AG04449 (cell line): ENCODE measurements at regions not wholly inside any gene's neighbourhood (a gene's known extent, or its start where the extent isn't known, plus 50 kb on each side); places are given as distances from the start of the nearest gene placed in this dataset.

Experiments used
- CTCF ChIA-PET: fragments of 350-600 bp; formaldehyde crosslinking; extraction: SDS; loops from one replicate; lab custom pipeline; 2021; ENCODE audit warnings: antibody characterized with exemption; lab: Yijun Ruan, JAX
- POLR2A ChIA-PET: fragments of 400-600, 350-600 bp; formaldehyde crosslinking; extraction: SDS; loops from one replicate; lab custom pipeline; 2020; ENCODE audit warnings: antibody characterized with exemption, inconsistent platforms; lab: Yijun Ruan, JAX
- DNase-seq: peaks from one replicate; pipeline ENCODE4 v3.0.0-alpha.2; 2010; ENCODE audit warnings: low read depth, low spot score
- H3K4me3 ChIP-seq: 2 replicates; pipeline ENCODE4 v1.5.1; 2011; ENCODE audit warnings: low read depth, mild to moderate bottlenecking, control low read depth, low read length
- TF ChIP-seq, protein P1 (sequence below): IDR thresholded peaks from one replicate; pipeline ENCODE4 v1.5.1; 2011; ENCODE audit warnings: mild to moderate bottlenecking, moderate library complexity, low read length, control low read depth, inconsistent platforms; ENCODE audit not compliant: insufficient read depth; ENCODE audit errors: missing control alignments

DNA sequence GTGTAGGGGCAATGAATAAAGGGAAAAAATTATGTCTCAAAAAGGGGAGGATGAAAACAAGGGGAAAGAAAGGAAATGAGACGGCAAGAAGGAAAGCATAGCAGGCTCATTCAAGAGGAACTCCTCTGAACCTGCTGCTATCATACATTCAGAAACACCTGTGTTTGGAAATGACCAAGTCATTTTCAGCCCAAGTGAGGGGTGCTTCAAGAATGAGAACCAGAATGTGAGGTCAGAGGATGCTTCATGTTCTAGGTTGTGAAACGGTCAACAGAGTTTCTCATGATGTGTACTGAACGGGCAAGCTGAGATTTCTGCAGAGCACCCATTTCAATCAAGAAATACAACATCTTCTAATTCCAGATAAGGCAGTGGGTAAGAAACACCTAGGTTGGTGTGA, 1367.2 kb upstream of the CELF4 start:
- TF ChIP-seq, protein P1, sequence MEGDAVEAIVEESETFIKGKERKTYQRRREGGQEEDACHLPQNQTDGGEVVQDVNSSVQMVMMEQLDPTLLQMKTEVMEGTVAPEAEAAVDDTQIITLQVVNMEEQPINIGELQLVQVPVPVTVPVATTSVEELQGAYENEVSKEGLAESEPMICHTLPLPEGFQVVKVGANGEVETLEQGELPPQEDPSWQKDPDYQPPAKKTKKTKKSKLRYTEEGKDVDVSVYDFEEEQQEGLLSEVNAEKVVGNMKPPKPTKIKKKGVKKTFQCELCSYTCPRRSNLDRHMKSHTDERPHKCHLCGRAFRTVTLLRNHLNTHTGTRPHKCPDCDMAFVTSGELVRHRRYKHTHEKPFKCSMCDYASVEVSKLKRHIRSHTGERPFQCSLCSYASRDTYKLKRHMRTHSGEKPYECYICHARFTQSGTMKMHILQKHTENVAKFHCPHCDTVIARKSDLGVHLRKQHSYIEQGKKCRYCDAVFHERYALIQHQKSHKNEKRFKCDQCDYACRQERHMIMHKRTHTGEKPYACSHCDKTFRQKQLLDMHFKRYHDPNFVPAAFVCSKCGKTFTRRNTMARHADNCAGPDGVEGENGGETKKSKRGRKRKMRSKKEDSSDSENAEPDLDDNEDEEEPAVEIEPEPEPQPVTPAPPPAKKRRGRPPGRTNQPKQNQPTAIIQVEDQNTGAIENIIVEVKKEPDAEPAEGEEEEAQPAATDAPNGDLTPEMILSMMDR = no peak
- no peak overlapping the region for H3K4me3 ChIP-seq
- POLR2A ChIA-PET = no interaction called here
- CTCF ChIA-PET = no interaction called here
- DNase-seq = no peak

DNA sequence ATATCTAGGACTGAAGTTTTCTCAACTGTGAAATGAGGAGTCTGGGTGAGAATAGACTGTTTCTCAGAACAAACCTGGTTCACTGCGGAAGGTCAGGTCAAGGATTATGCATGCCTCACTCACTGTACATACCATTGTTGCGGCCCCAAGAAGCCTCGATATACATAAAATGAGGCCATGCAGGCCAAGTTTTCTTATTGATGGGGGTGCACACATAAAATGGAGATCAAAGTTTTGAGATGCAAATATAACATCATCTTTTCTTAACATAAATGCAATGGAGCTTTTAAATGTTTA, 1366.1 kb upstream of the CELF4 start:
- ChIA-PET POLR2A (no interaction called here), CTCF (no interaction called here)
- TF ChIP-seq, protein P1 = no peak
- no peak overlapping the region for H3K4me3 ChIP-seq
- no peak for DNase-seq

DNA sequence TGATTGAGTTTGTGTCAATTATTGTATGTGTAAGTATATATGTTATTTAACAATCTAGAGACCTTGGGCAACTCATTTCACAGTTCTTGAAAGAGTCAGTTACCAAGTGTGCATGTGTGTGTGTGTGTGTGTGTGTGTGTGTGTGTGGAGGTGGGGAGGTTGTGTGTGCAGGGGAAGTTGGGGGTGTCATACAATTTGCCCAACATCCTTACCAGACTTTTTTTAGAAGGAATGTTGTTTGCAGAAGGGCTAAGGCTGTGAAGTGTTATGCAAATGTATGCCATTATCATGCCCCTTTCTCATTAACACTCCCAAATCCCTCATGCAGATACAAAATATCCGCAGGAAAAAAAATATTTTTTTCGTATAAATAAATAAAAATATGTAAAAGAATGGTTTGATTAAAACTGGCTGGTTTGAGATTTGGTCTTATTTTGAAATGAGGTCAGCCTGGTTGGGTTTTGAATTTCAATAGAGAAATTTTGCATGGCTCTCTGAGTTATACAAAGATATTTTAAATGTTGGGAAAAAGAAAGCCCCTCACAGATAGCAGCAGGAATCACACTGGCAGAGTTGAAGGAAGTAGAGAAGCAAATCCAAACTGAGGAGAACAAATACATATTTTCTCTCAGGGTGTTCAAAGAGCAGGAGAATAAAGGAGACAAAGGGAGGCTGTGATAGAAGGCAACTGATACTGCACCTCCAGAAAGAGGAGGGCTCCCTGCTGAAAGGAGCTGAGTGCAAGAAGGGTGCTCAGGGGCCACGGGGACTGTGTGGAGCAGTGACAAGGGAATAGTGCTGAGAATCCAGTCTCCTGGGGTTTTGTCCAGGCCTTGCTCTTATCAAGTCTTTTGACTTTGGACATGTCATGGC, 1365.5 kb upstream of the CELF4 start:
- no peak for DNase-seq
- TF ChIP-seq, protein P1 = no peak
- POLR2A ChIA-PET = no interaction called here
- no peak overlapping the region for H3K4me3 ChIP-seq
- CTCF ChIA-PET = no interaction called here

GRCh38 chr18:38923540-38923939, 1357.9 kb upstream of the CELF4 start:
- ChIA-PET CTCF (no interaction called here), POLR2A (no interaction called here)
- DNase-seq = no peak
- no peak overlapping the region for H3K4me3 ChIP-seq
- TF ChIP-seq, protein P1 = no peak

- no peak for DNase-seq
- ChIA-PET POLR2A (no interaction called here), CTCF (no interaction called here)
- TF ChIP-seq, protein P1 = no peak
- no peak overlapping the region for H3K4me3 ChIP-seq
Observed at GRCh38 chr18:38923126-38923525, 1357.5 kb upstream of the CELF4 start.

GRCh38 chr18:38909972-38910371, 1344.4 kb upstream of the CELF4 start:
- ChIA-PET CTCF (no interaction called here), POLR2A (no interaction called here)
- H3K4me3 ChIP-seq = no peak overlapping the region
- DNase-seq = no peak
- TF ChIP-seq, protein P1 = no peak
